ENCODE measurements at regions not wholly inside any gene's neighbourhood (a gene's known extent, or its start where the extent isn't known, plus 50 kb on each side); places are given as distances from the start of the nearest gene placed in this dataset.
A peak's percentile ranks its signal among the peaks of the same experiment; 100 is the strongest.

DNA sequence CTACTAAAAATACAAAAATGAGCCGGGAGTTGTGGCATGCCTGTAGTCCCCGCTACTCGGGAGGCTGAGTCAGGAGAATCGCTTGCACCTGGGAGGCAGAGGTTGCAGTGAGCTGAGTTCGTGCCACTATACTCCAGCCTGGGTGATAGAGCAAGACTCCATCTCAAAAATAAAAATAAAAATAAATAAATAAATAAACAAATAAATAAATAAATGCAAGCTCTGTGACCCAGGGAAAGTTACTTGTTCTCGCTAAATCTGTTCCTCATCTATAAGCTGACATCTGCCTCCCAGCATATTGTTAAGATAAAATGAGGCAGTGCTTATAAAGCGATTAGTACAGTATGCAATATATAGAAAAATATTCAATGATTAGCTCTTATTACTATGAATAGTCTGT lies 56.4 kb upstream of the STK38L start:
- TF ChIP-seq EP300 (IDR thresholded peaks at IDR 0.05; ENCODE audit: borderline replicate concordance) (no peak), CEBPB (IDR thresholded peaks at IDR 0.05) (no peak), FOXM1 (IDR thresholded peaks at IDR 0.05; ENCODE audit: borderline replicate concordance, low read depth) (no peak), RAD21 (IDR thresholded peaks at IDR 0.05; ENCODE audit: low read depth) (no peak), ZBTB7A (IDR thresholded peaks at IDR 0.05; ENCODE audit: low read depth) (no peak)

DNA sequence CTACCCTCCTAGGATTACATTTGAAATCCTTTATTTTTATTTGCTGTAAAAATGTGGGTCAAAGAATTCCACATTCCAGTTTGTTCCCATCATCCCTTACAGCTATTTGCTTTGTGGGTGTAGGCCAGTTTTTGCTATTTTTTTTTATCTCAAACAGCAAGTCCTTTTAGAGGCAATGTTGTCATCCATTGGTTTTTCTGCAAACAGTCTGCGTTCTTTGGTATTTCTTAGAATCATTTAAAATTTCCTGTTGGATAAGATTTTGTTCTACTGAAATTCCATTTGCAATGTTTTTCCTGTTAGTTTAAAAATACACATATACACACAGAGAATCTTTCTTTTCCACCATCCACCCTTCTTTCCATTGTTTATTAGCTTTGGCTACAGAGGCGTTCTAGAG lies 53.3 kb upstream of the STK38L start:
- TF ChIP-seq ZBTB7A (IDR thresholded peaks at IDR 0.05; ENCODE audit: low read depth) (no peak), CREB1 (IDR thresholded peaks at IDR 0.05; ENCODE audit: low read depth) (no peak)

- no peak for TF ChIP-seq RAD21 (IDR thresholded peaks at IDR 0.05; ENCODE audit: low read depth)
- TF ChIP-seq TEAD4 (IDR thresholded peaks at IDR 0.05) = no peak
- TF ChIP-seq, protein P1, sequence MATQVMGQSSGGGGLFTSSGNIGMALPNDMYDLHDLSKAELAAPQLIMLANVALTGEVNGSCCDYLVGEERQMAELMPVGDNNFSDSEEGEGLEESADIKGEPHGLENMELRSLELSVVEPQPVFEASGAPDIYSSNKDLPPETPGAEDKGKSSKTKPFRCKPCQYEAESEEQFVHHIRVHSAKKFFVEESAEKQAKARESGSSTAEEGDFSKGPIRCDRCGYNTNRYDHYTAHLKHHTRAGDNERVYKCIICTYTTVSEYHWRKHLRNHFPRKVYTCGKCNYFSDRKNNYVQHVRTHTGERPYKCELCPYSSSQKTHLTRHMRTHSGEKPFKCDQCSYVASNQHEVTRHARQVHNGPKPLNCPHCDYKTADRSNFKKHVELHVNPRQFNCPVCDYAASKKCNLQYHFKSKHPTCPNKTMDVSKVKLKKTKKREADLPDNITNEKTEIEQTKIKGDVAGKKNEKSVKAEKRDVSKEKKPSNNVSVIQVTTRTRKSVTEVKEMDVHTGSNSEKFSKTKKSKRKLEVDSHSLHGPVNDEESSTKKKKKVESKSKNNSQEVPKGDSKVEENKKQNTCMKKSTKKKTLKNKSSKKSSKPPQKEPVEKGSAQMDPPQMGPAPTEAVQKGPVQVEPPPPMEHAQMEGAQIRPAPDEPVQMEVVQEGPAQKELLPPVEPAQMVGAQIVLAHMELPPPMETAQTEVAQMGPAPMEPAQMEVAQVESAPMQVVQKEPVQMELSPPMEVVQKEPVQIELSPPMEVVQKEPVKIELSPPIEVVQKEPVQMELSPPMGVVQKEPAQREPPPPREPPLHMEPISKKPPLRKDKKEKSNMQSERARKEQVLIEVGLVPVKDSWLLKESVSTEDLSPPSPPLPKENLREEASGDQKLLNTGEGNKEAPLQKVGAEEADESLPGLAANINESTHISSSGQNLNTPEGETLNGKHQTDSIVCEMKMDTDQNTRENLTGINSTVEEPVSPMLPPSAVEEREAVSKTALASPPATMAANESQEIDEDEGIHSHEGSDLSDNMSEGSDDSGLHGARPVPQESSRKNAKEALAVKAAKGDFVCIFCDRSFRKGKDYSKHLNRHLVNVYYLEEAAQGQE (IDR thresholded peaks at IDR 0.05; ENCODE audit: low read depth) = no peak
- TF ChIP-seq MAX (IDR thresholded peaks at IDR 0.05) = no peak
- no peak for TF ChIP-seq TAF1 (IDR thresholded peaks at IDR 0.05; ENCODE audit: low read depth)
- TF ChIP-seq CREB1 (IDR thresholded peaks at IDR 0.05; ENCODE audit: low read depth) = no peak
- no peak for TF ChIP-seq EGR1 (IDR thresholded peaks at IDR 0.05)
- TF ChIP-seq TCF12 (IDR thresholded peaks at IDR 0.05; ENCODE audit: low read depth) = no peak
- no peak for TF ChIP-seq FOXM1 (IDR thresholded peaks at IDR 0.05; ENCODE audit: borderline replicate concordance, low read depth)
- TF ChIP-seq USF1 (IDR thresholded peaks at IDR 0.05) = no peak
- no peak for TF ChIP-seq EP300 (IDR thresholded peaks at IDR 0.05; ENCODE audit: borderline replicate concordance)
- TF ChIP-seq YY1 (IDR thresholded peaks at IDR 0.05; ENCODE audit: low read depth) = no peak
- no peak for TF ChIP-seq CEBPB (IDR thresholded peaks at IDR 0.05)
- TF ChIP-seq ZBTB7A (IDR thresholded peaks at IDR 0.05; ENCODE audit: low read depth) = no peak
- no peak for TF ChIP-seq NFIC (IDR thresholded peaks at IDR 0.05)
These were observed 52.6 kb upstream of the STK38L start for GRCh38 chr12:27191531-27191930.

- TF ChIP-seq TEAD4 (IDR thresholded peaks at IDR 0.05) (no peak), EGR1 (IDR thresholded peaks at IDR 0.05) (no peak), YY1 (IDR thresholded peaks at IDR 0.05; ENCODE audit: low read depth) (no peak)
These were observed 51.8 kb upstream of the STK38L start for GRCh38 chr12:27192118-27192802.

DNA sequence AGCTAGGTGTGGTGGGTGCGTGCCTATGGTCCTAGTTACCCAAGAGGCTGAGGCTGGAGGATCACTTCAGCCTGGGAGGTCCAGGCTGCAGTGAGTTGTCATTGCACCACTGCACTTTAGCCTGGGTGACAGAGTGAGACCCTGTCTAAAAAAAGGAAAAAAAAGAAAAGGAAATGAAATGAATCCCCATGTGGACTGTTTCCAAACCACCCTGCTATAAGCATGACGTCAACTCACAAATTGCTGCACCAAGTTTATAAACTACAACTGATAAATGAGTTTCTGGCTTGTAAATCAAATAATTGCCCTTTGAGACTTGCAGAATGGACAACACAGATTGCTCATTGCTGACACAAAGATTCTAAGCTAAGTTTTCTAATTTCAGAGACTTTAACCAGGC lies 51.0 kb upstream of the STK38L start:
- TF ChIP-seq EP300 (IDR thresholded peaks at IDR 0.05; ENCODE audit: borderline replicate concordance) = no peak
- no peak for TF ChIP-seq NFIC (IDR thresholded peaks at IDR 0.05)
- TF ChIP-seq RAD21 (IDR thresholded peaks at IDR 0.05; ENCODE audit: low read depth) = no peak
- no peak for TF ChIP-seq USF1 (IDR thresholded peaks at IDR 0.05)
- TF ChIP-seq TCF12 (IDR thresholded peaks at IDR 0.05; ENCODE audit: low read depth) = no peak
- TF ChIP-seq CREB1 (IDR thresholded peaks at IDR 0.05; ENCODE audit: low read depth) = no peak
- TF ChIP-seq EGR1 (IDR thresholded peaks at IDR 0.05) = no peak
- TF ChIP-seq TEAD4 (IDR thresholded peaks at IDR 0.05) = no peak
- no peak for TF ChIP-seq TAF1 (IDR thresholded peaks at IDR 0.05; ENCODE audit: low read depth)

- TF ChIP-seq TCF12 (IDR thresholded peaks at IDR 0.05; ENCODE audit: low read depth) = no peak
- TF ChIP-seq ZBTB7A (IDR thresholded peaks at IDR 0.05; ENCODE audit: low read depth) = no peak
- TF ChIP-seq RAD21 (IDR thresholded peaks at IDR 0.05; ENCODE audit: low read depth) = no peak
- no peak for TF ChIP-seq NFIC (IDR thresholded peaks at IDR 0.05)
- TF ChIP-seq TEAD4 (IDR thresholded peaks at IDR 0.05) = no peak
- no peak for TF ChIP-seq CEBPB (IDR thresholded peaks at IDR 0.05)
- TF ChIP-seq MAX (IDR thresholded peaks at IDR 0.05) = peak; percentile 40; the same call in 1 of the 2 replicates
These were observed 50.1 kb upstream of the STK38L start for GRCh38 chr12:27193854-27194544.
